Upper lobe of left lung (tissue), 6 donors: ENCODE measurements at regions not wholly inside any gene's neighbourhood (a gene's known extent, or its start where the extent isn't known, plus 50 kb on each side); places are given as distances from the start of the nearest gene placed in this dataset.
"Not testable (repeated sequence)": the region's sequence is repeated elsewhere in the genome, so short reads cannot be mapped to it uniquely, and the experiment has no call there.

Experiments used
- ATAC-seq, 2 donors: fragments of 200-7000 bp; cut with Tn5 transposase; one replicate each; pipeline ENCODE4 v1.9.1; 2022; ENCODE audit warnings: mild to moderate bottlenecking in 2 of 2, moderate library complexity in 2 of 2; ENCODE audit not compliant: low FRiP score in 2 of 2
- DNase-seq, 2 donors: peaks; one replicate each; pipeline ENCODE4 v3.0.0-alpha.2; 2019 to 2020
- H3K27ac ChIP-seq, 4 donors: fragments of 200-600 bp; sonication (generic); one replicate each; pipeline ENCODE4 v1.5.1; 2016 to 2019
- H3K27me3 ChIP-seq, 4 donors: fragments of 200-600 bp; sonication (generic); one replicate each; pipeline ENCODE4 v1.5.1; 2017 to 2019
- H3K36me3 ChIP-seq, 4 donors: fragments of 200-600 bp; sonication (generic); one replicate each; pipeline ENCODE4 v1.5.1; 2016 to 2019
- H3K4me1 ChIP-seq, 4 donors: fragments of 200-600 bp; sonication (generic); one replicate each; pipeline ENCODE4 v1.5.1; 2018 to 2019
- H3K4me3 ChIP-seq, 4 donors: fragments of 200-600 bp; sonication (generic); one replicate each; pipeline ENCODE4 v1.5.1; 2017 to 2019; ENCODE audit warnings: mild to moderate bottlenecking in 2 of 4, moderate library complexity in 1 of 4
- H3K9me3 ChIP-seq, 4 donors: fragments of 200-600 bp; sonication (generic); one replicate each; pipeline ENCODE4 v1.5.1; 2018 to 2019
- CTCF ChIP-seq, 6 experiments: fragments of 450-650 bp in 4 of 6; fragments of 200-600 bp in 2 of 6; sonication (generic) in 2 of 6; IDR thresholded peaks; one replicate each; pipeline ENCODE4 v1.5.1; 2016 to 2019; ENCODE audit warnings: antibody characterized with exemption in 6 of 6
- EP300 ChIP-seq, 4 donors: sonication (generic); formaldehyde crosslinking; IDR thresholded peaks; one replicate each; pipeline ENCODE4 v1.5.1; 2017; ENCODE audit warnings: antibody characterized with exemption in 4 of 4, control low read depth in 2 of 4
- POLR2A ChIP-seq, 4 donors: fragments of 450-650 bp; IDR thresholded peaks; one replicate each; pipeline ENCODE4 v1.5.1; 2016 to 2017; ENCODE audit warnings: antibody characterized with exemption in 4 of 4, mild to moderate bottlenecking in 2 of 4
- POLR2AphosphoS5 ChIP-seq, 2 donors: sonication (generic); formaldehyde crosslinking; IDR thresholded peaks; one replicate each; pipeline ENCODE4 v1.5.1; 2017; ENCODE audit warnings: antibody characterized with exemption in 2 of 2
- WGBS, 2 donors: methylation state at CpG; one replicate each; pipeline ENCODE4 v1.1.5; 2017 to 2018; 5-methylcytosine and 5-hydroxymethylcytosine counted together
- donor health status: DM: no; HTN: no; CAD: no; lungs with moderate emphysema.
- donor health status: DM: no; HTN: yes; CAD: no; lungs with severe emphysema.

GRCh38 chr12:9324782-9325181 lies 116.6 kb upstream of the PZP start:
- Histone ChIP-seq H3K27ac (peak overlapping the region in 1 of 4 donors; percentile 5), H3K9me3 (no peaks in the 10 kb centered on the region), H3K36me3 (no peaks in the 10 kb centered on the region), H3K4me1 (no peaks in the 10 kb centered on the region), H3K27me3 (no peaks in the 10 kb centered on the region), H3K4me3 (no peak overlapping the region)
- WGBS, 2 donors: 90 to 91% methylated on average over 6 of the region's 6 CpGs
- no peak for TF ChIP-seq EP300 (IDR thresholded peaks at IDR 0.05)
- TF ChIP-seq POLR2A (IDR thresholded peaks at IDR 0.05): no peak
- TF ChIP-seq CTCF (IDR thresholded peaks at IDR 0.05): no peak
- TF ChIP-seq POLR2AphosphoS5 (IDR thresholded peaks at IDR 0.05): no peak
- DNase-seq (no peak), ATAC-seq (no peak)

- no peak for DNase-seq
- Histone ChIP-seq H3K27me3 (no peaks in the 10 kb centered on the region), H3K4me3 (no peak overlapping the region), H3K9me3 (no peaks in the 10 kb centered on the region), H3K27ac (no peak overlapping the region), H3K4me1 (no peaks in the 10 kb centered on the region), H3K36me3 (no peaks in the 10 kb centered on the region)
- TF ChIP-seq POLR2A (IDR thresholded peaks at IDR 0.05): no peak
- no peak for TF ChIP-seq POLR2AphosphoS5 (IDR thresholded peaks at IDR 0.05)
- TF ChIP-seq EP300 (IDR thresholded peaks at IDR 0.05): no peak
- TF ChIP-seq CTCF (IDR thresholded peaks at IDR 0.05): no peak
- 72 to 77% methylated on average over 5 of the region's 5 CpGs for WGBS, 2 donors
- no peak for ATAC-seq
These were observed 115.0 kb upstream of the PZP start for GRCh38 chr12:9323144-9323681.

- 12 to 26% methylated on average over 3 of the region's 3 CpGs for WGBS, 2 donors
- Histone ChIP-seq H3K4me1 (no peaks in the 10 kb centered on the region), H3K27me3 (no peaks in the 10 kb centered on the region), H3K9me3 (no peaks in the 10 kb centered on the region), H3K27ac (no peak overlapping the region), H3K4me3 (no peak overlapping the region), H3K36me3 (no peaks in the 10 kb centered on the region)
- TF ChIP-seq EP300 (IDR thresholded peaks at IDR 0.05) (no peak), POLR2AphosphoS5 (IDR thresholded peaks at IDR 0.05) (no peak), CTCF (IDR thresholded peaks at IDR 0.05) (no peak), POLR2A (IDR thresholded peaks at IDR 0.05) (no peak)
- ATAC-seq: no peak
- DNase-seq: no peak
These were observed 111.6 kb upstream of the PZP start for GRCh38 chr12:9319842-9320173.

GRCh38 chr12:9319044-9319841 lies 111.0 kb upstream of the PZP start:
- ATAC-seq: no peak
- 60 to 71% methylated on average over 8 of the region's 8 CpGs for WGBS, 2 donors
- Histone ChIP-seq H3K4me1 (no peaks in the 10 kb centered on the region), H3K4me3 (no peak overlapping the region), H3K27me3 (no peaks in the 10 kb centered on the region), H3K36me3 (no peaks in the 10 kb centered on the region), H3K9me3 (no peaks in the 10 kb centered on the region), H3K27ac (no peak overlapping the region)
- no peak for DNase-seq
- TF ChIP-seq POLR2AphosphoS5 (IDR thresholded peaks at IDR 0.05) (no peak), EP300 (IDR thresholded peaks at IDR 0.05) (no peak), CTCF (IDR thresholded peaks at IDR 0.05) (peak in 1 of 6 experiments; percentile 18)

- DNase-seq: not testable (repeated sequence)
These were observed 105.3 kb upstream of the PZP start for GRCh38 chr12:9313479-9313878.

GRCh38 chr12:9312406-9313392 lies 104.5 kb upstream of the PZP start:
- ATAC-seq, H3K4me1 ChIP-seq, H3K4me3 ChIP-seq, H3K36me3 ChIP-seq, H3K27ac ChIP-seq, H3K27me3 ChIP-seq, H3K9me3 ChIP-seq: not testable (repeated sequence)
- 84 to 94% methylated on average over 7 to 14 of the region's 28 CpGs for WGBS, 2 donors
- peak in 1 of 2 donors; percentile 41 for DNase-seq

More at GRCh38 chr12:9313479-9313878, 105.3 kb upstream of the PZP start:
- 46 to 69% methylated on average over 3 to 6 of the region's 6 CpGs for WGBS, 2 donors
- not testable (repeated sequence) for H3K4me1 ChIP-seq, H3K27ac ChIP-seq, H3K36me3 ChIP-seq, H3K4me3 ChIP-seq, H3K27me3 ChIP-seq, H3K9me3 ChIP-seq
- peak in 1 of 2 donors; percentile 9 for ATAC-seq

- H3K36me3 ChIP-seq, H3K4me1 ChIP-seq, H3K4me3 ChIP-seq, H3K27ac ChIP-seq, ATAC-seq, H3K9me3 ChIP-seq, H3K27me3 ChIP-seq: not testable (repeated sequence)
- peak in 1 of 2 donors; percentile 38 for DNase-seq
- WGBS, 2 donors: 95 to 100% methylated on average over 2 to 9 of the region's 10 CpGs
These were observed 103.3 kb upstream of the PZP start for GRCh38 chr12:9311454-9311853.

GRCh38 chr12:9310645-9311044 lies 102.5 kb upstream of the PZP start:
- peak in 1 of 2 donors; percentile 25 for DNase-seq
- H3K27me3 ChIP-seq, ATAC-seq, H3K4me1 ChIP-seq, H3K27ac ChIP-seq, H3K36me3 ChIP-seq, H3K4me3 ChIP-seq, H3K9me3 ChIP-seq: not testable (repeated sequence)
- WGBS, 2 donors: 87 to 98% methylated on average over 3 to 5 of the region's 7 CpGs
